ENCODE measurements at regions not wholly inside any gene's neighbourhood (a gene's known extent, or its start where the extent isn't known, plus 50 kb on each side); places are given as distances from the start of the nearest gene placed in this dataset.
"Not testable (repeated sequence)": the region's sequence is repeated elsewhere in the genome, so short reads cannot be mapped to it uniquely, and the experiment has no call there.

DNA sequence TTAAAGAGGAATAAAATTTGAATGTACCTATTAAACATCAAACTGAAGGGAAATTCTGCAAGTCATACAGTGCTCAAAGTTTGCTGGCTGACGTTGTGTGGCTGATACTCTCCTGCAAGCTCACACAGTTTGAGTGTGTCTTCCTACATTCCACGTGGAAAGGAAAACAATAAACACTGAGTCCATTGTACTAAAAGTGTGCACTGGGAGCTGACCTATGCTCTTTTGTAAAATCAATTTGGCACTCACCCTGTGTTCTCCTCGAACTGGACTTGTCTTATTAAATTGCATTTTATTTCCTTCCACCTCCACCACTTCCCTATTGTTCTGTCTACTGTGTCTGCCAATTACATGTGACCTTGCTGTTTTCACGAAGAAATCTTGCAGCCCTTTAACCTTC lies 458.0 kb downstream of the CPS1 start:
- DNase-seq (ENCODE audit: extremely low read depth, low read depth): no peak
- TF ChIP-seq, protein P1, sequence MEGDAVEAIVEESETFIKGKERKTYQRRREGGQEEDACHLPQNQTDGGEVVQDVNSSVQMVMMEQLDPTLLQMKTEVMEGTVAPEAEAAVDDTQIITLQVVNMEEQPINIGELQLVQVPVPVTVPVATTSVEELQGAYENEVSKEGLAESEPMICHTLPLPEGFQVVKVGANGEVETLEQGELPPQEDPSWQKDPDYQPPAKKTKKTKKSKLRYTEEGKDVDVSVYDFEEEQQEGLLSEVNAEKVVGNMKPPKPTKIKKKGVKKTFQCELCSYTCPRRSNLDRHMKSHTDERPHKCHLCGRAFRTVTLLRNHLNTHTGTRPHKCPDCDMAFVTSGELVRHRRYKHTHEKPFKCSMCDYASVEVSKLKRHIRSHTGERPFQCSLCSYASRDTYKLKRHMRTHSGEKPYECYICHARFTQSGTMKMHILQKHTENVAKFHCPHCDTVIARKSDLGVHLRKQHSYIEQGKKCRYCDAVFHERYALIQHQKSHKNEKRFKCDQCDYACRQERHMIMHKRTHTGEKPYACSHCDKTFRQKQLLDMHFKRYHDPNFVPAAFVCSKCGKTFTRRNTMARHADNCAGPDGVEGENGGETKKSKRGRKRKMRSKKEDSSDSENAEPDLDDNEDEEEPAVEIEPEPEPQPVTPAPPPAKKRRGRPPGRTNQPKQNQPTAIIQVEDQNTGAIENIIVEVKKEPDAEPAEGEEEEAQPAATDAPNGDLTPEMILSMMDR (IDR thresholded peaks at IDR 0.05; ENCODE audit: low read depth, low read length, missing control alignments): no peak
- no peak overlapping the region for H3K4me3 ChIP-seq (replicated peaks; ENCODE audit: low read depth, low read length)

DNA sequence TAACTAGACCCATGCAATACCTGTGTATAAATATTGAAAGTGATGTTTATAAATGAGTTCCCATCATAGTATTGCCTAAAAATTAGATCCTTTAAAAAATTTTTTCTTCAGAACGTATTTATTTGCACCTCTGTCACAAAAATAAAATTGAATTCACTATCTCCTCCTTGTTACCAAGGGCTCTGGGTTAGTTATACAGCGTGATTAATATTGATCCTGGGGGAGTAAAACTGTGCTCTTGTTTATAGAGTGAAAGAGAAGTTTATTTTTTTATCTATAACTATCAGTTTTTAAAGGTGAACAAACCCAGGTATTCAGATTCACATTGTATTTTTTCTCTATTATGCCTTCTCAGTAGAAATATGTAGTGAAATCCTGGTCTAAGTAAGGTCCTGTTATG lies 458.5 kb downstream of the CPS1 start:
- DNase-seq (ENCODE audit: extremely low read depth, low read depth): no peak
- TF ChIP-seq, protein P1 (IDR thresholded peaks at IDR 0.05; ENCODE audit: low read depth, low read length, missing control alignments): no peak
- H3K4me3 ChIP-seq (replicated peaks; ENCODE audit: low read depth, low read length): no peak overlapping the region

DNA sequence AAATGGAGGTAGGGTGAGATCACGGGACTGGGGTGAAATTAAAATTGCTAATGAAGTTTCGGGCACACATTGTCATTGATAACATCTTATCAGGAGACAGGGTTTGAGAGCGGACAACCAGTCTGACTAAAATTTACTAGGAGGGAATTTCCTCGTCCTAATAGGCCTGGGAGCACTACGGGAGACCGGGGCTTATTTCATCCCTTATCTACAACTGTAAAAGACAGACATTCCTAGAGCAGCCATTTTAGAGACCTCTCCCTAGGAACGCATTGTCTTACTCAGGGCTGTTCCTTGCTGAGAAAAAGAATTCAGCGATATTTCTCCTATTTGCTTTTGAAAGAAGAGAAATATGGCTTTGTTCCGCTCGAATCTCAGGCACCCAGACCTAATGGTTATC lies 468.7 kb downstream of the CPS1 start:
- not testable (repeated sequence) for DNase-seq (ENCODE audit: extremely low read depth, low read depth); H3K4me3 ChIP-seq (replicated peaks; ENCODE audit: low read depth, low read length)

- TF ChIP-seq, protein P1 (IDR thresholded peaks at IDR 0.05; ENCODE audit: low read depth, low read length, missing control alignments): no peak
- DNase-seq (ENCODE audit: extremely low read depth, low read depth): no peak
- no peak overlapping the region for H3K4me3 ChIP-seq (replicated peaks; ENCODE audit: low read depth, low read length)
These were observed 469.7 kb downstream of the CPS1 start for GRCh38 chr2:211026109-211026508.

DNA sequence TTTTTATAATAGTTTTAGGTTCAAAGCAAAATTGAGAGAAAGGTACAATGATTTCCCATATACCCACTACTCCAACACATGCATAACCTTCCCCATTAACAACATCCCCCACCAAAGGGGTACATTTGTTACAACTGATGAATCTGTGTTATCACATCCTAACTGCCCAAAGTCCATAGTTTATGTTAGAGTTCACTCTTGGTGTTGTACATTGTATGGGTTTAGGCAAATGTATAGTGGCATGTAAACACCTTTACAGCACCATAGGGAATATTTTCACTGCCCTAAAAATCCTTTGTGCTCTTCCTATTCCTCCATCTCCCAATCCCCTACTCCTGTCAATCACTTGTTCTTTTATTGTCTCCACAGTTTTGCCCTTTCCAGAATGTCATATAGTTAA lies 471.6 kb downstream of the CPS1 start:
- H3K4me3 ChIP-seq (replicated peaks; ENCODE audit: low read depth, low read length): no peak overlapping the region
- TF ChIP-seq, protein P1 (IDR thresholded peaks at IDR 0.05; ENCODE audit: low read depth, low read length, missing control alignments): no peak
- no peak for DNase-seq (ENCODE audit: extremely low read depth, low read depth)

GRCh38 chr2:211033765-211034164 lies 477.4 kb downstream of the CPS1 start:
- H3K4me3 ChIP-seq (replicated peaks; ENCODE audit: low read depth, low read length): no peak overlapping the region
- TF ChIP-seq, protein P1 (IDR thresholded peaks at IDR 0.05; ENCODE audit: low read depth, low read length, missing control alignments): peak; percentile 5
- no peak for DNase-seq (ENCODE audit: extremely low read depth, low read depth)

GRCh38 chr2:211035548-211036185 lies 479.3 kb downstream of the CPS1 start:
- TF ChIP-seq, protein P1 (IDR thresholded peaks at IDR 0.05; ENCODE audit: low read depth, low read length, missing control alignments): no peak
- H3K4me3 ChIP-seq (replicated peaks; ENCODE audit: low read depth, low read length): no peak overlapping the region
- no peak for DNase-seq (ENCODE audit: extremely low read depth, low read depth)

Measured in HFF-Myc (cell line).